HepG2 (cell line): ENCODE measurements at regions not wholly inside any gene's neighbourhood (a gene's known extent, or its start where the extent isn't known, plus 50 kb on each side); places are given as distances from the start of the nearest gene placed in this dataset.

Experiments
- ATAC-seq: fragments of 200-7000 bp; cut with Tn5 transposase; 3 replicates; pipeline ENCODE4 v1.9.1; 2020; ENCODE audit warnings: mild to moderate bottlenecking, moderate library complexity
- BruUV-seq: library from RNA; stranded (reverse); fragments of 400-500 nt; replicated peaks from 2 replicates; lab custom pipeline; 2021; lab: Mats Ljungman, UMichigan
- CTCF ChIA-PET: fragments of 300-600 bp; formaldehyde crosslinking; extraction: SDS; loops from one replicate; lab custom pipeline; 2021; ENCODE audit warnings: low total read pairs, inconsistent platforms, low intra/inter-chr PET ratio; lab: Yijun Ruan, JAX
- POLR2A ChIA-PET: fragments of 350-600 bp; sonication (Branson Sonifier 250); formaldehyde crosslinking; loops from one replicate; lab custom pipeline; 2020; ENCODE audit warnings: antibody characterized with exemption, inconsistent platforms; lab: Yijun Ruan, JAX
- DNase-seq: peaks from one replicate; pipeline ENCODE4 v3.0.0-alpha.2; 2015; ENCODE audit warnings: low spot score
- FAIRE-seq: peaks from 3 replicates; lab custom pipeline; 2011; peaks lifted over from hg19 to GRCh38; lab: Jason Lieb, UNC
- H2AFZ ChIP-seq: one replicate; pipeline ENCODE4 v1.6.1; 2011; ENCODE audit warnings: low read length, inconsistent platforms
- H3K27ac ChIP-seq: fragments of 300-600 bp; 3 replicates; pipeline ENCODE4 v1.8.0; 2011; ENCODE audit warnings: mixed run types, mild to moderate bottlenecking, mixed read lengths, low read length, inconsistent platforms; ENCODE audit not compliant: insufficient read depth; ENCODE audit errors: extremely low read length
- H3K27me3 ChIP-seq, 2 experiments: fragments of 200-600 bp in 1 of 2; 2 replicates in 1 of 2; 3 replicates in 1 of 2; pipeline versions ENCODE4 v1.6.0 to v1.8.0; 2011; ENCODE audit warnings: low read length in 2 of 2, mild to moderate bottlenecking in 2 of 2, moderate library complexity in 2 of 2, inconsistent platforms in 1 of 2; ENCODE audit not compliant: insufficient read depth in 2 of 2, control insufficient read depth in 1 of 2
- H3K36me3 ChIP-seq, 2 experiments: fragments of 200-600 bp in 1 of 2; replicated peaks in 1 of 2; 2 replicates in 1 of 2; 3 replicates in 1 of 2; pipeline versions ENCODE4 v1.5.1 to v1.8.0; 2011; ENCODE audit warnings: low read length in 2 of 2, inconsistent platforms in 1 of 2; ENCODE audit not compliant: insufficient read depth in 2 of 2, control insufficient read depth in 1 of 2
- H3K4me1 ChIP-seq: 2 replicates; pipeline ENCODE4 v1.5.1; 2012; ENCODE audit warnings: low read length, inconsistent platforms; ENCODE audit not compliant: insufficient read depth
- H3K4me2 ChIP-seq: 2 replicates; pipeline ENCODE4 v1.6.0; 2011; ENCODE audit warnings: low read depth, low read length, inconsistent platforms
- H3K4me3 ChIP-seq, 3 experiments: fragments of 200-600 bp in 1 of 3; sonication (generic), shearing (Covaris generic) in 1 of 3; replicated peaks in 1 of 3; 2 replicates each; pipeline ENCODE4 v1.5.1; 2011 to 2016; ENCODE audit warnings: low read length in 3 of 3, inconsistent platforms in 2 of 3, low read depth in 2 of 3, mild to moderate bottlenecking in 2 of 3, control low read depth in 1 of 3, mixed read lengths in 1 of 3; ENCODE audit not compliant: insufficient read depth in 1 of 3
- H3K79me2 ChIP-seq: one replicate; pipeline ENCODE4 v1.6.1; 2011; ENCODE audit warnings: low read length, inconsistent platforms; ENCODE audit not compliant: insufficient read depth
- H3K9ac ChIP-seq: 2 replicates; pipeline ENCODE4 v1.6.0; 2011; ENCODE audit warnings: mild to moderate bottlenecking, low read depth, low read length, inconsistent platforms; ENCODE audit not compliant: insufficient read depth
- H3K9me3 ChIP-seq: 2 replicates; pipeline ENCODE4 v1.5.1; 2012; ENCODE audit warnings: mild to moderate bottlenecking, low read length
- H4K20me1 ChIP-seq: 2 replicates; pipeline ENCODE4 v1.6.0; 2011; ENCODE audit warnings: inconsistent platforms, mild to moderate bottlenecking, low read length, moderate library complexity; ENCODE audit not compliant: insufficient read depth
- MEIS1 ChIP-seq: sonication (generic); formaldehyde crosslinking; IDR thresholded peaks from 2 replicates; pipeline ENCODE4 v1.9.0; 2021; ENCODE audit warnings: mild to moderate bottlenecking, missing genetic modification reagents, moderate library complexity, borderline replicate concordance
- NFYC ChIP-seq: IDR thresholded peaks from 2 replicates; pipeline ENCODE4 v1.6.1; 2016; ENCODE audit warnings: missing genetic modification reagents, missing compliant biosample characterization
- ZBTB3 ChIP-seq: sonication (generic); formaldehyde crosslinking; IDR thresholded peaks from 2 replicates; pipeline ENCODE4 v1.4.0; 2020; ENCODE audit warnings: low read depth, mild to moderate bottlenecking, moderate library complexity, missing genetic modification reagents, borderline replicate concordance
- ZBTB42 ChIP-seq: sonication (generic); formaldehyde crosslinking; IDR thresholded peaks from 2 replicates; pipeline ENCODE4 v1.5.0; 2020; ENCODE audit warnings: mild to moderate bottlenecking, missing genetic modification reagents
- ZNF614 ChIP-seq: IDR thresholded peaks from 2 replicates; pipeline ENCODE4 v1.6.1; 2018; ENCODE audit warnings: missing biosample characterization, missing genetic modification reagents, inconsistent platforms, borderline replicate concordance
- ZNF761 ChIP-seq: sonication (generic); formaldehyde crosslinking; conservative IDR thresholded peaks from 2 replicates; pipeline ENCODE4 v1.4.0; 2020; ENCODE audit warnings: mild to moderate bottlenecking, missing genetic modification reagents
- ZNF768 ChIP-seq: sonication (generic); formaldehyde crosslinking; IDR thresholded peaks from 2 replicates; pipeline ENCODE4 v1.4.0; 2020; ENCODE audit warnings: missing genetic modification reagents
- ZNF792 ChIP-seq: IDR thresholded peaks from 2 replicates; pipeline ENCODE4 v1.6.1; 2016
- in situ Hi-C: cut with HindIII; loops from 2 replicates; pipeline ENCODE4 v1.10.0; 2017; ENCODE audit warnings: low pct_unique_long_range_greater_than_20kb; ENCODE audit not compliant: extremely low pct_ligation_motif_present
- intact Hi-C: fragments of 100-400 bp; cut with micrococcal nuclease; formaldehyde crosslinking; loops from one replicate; pipeline ENCODE4 v1.10.0; 2022; ENCODE audit not compliant: unreplicated experiment
- TF ChIP-seq, protein P1 (sequence below): sonication (generic); formaldehyde crosslinking; IDR thresholded peaks from 2 replicates; pipeline ENCODE4 v1.4.0; 2020; ENCODE audit warnings: missing genetic modification reagents
- TF ChIP-seq, protein P2 (sequence below): IDR thresholded peaks from 2 replicates; pipeline ENCODE4 v1.6.1; 2016

DNA sequence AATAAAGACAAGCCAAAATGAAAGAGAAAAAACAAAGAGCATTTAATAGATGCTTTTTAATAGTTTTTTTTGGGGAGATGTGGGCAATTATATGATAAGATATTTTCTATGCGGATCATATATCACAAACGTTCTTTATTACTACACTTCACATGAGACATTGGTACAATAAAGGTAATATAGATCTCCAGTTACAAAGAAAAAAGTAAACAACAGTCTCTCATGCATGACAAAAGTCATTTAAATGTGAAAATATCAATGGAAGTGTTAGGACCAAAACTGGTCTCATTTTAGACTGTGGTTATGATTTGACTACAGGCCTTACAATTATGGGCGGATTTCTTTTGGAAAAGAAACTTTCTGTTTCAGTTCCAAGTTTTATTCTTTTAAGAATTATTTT lies 687.0 kb downstream of the ADGRL2 start (continued):
- TF ChIP-seq, protein P1, sequence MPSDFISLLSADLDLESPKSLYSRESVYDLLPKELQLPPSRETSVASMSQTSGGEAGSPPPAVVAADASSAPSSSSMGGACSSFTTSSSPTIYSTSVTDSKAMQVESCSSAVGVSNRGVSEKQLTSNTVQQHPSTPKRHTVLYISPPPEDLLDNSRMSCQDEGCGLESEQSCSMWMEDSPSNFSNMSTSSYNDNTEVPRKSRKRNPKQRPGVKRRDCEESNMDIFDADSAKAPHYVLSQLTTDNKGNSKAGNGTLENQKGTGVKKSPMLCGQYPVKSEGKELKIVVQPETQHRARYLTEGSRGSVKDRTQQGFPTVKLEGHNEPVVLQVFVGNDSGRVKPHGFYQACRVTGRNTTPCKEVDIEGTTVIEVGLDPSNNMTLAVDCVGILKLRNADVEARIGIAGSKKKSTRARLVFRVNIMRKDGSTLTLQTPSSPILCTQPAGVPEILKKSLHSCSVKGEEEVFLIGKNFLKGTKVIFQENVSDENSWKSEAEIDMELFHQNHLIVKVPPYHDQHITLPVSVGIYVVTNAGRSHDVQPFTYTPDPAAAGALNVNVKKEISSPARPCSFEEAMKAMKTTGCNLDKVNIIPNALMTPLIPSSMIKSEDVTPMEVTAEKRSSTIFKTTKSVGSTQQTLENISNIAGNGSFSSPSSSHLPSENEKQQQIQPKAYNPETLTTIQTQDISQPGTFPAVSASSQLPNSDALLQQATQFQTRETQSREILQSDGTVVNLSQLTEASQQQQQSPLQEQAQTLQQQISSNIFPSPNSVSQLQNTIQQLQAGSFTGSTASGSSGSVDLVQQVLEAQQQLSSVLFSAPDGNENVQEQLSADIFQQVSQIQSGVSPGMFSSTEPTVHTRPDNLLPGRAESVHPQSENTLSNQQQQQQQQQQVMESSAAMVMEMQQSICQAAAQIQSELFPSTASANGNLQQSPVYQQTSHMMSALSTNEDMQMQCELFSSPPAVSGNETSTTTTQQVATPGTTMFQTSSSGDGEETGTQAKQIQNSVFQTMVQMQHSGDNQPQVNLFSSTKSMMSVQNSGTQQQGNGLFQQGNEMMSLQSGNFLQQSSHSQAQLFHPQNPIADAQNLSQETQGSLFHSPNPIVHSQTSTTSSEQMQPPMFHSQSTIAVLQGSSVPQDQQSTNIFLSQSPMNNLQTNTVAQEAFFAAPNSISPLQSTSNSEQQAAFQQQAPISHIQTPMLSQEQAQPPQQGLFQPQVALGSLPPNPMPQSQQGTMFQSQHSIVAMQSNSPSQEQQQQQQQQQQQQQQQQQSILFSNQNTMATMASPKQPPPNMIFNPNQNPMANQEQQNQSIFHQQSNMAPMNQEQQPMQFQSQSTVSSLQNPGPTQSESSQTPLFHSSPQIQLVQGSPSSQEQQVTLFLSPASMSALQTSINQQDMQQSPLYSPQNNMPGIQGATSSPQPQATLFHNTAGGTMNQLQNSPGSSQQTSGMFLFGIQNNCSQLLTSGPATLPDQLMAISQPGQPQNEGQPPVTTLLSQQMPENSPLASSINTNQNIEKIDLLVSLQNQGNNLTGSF (CRISPR knock-in tag) = no peak

DNA sequence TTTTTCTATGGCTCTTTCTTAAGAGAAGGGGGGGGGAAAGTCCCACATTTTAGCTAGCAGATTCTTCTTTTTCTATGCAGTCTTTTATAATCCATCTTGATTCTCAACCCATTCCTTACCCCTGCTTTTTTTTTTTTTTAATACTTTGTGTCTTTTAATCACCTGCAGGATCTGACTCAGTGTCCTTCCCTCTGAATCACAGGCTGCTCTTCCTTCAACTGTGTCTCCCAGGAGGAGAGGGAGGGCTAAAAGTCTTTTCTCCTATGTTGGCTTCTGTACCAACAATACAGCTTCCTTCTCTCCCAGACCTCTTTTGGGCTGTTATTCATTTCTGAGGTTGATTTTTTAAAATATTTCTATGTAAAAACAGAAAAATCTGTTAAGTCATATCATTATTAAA lies 686.2 kb downstream of the ADGRL2 start:
- H3K9me3 ChIP-seq = peaks cover 81% of the 10 kb centered on the region
- CTCF ChIA-PET = no interaction called here
- DNase-seq = no peak
- no peak overlapping the region for H3K9ac ChIP-seq
- no peaks in the 10 kb centered on the region for H3K79me2 ChIP-seq
- H3K27me3 ChIP-seq = no peaks in the 10 kb centered on the region
- H3K4me2 ChIP-seq = no peak overlapping the region
- POLR2A ChIA-PET = no interaction called here
- ATAC-seq = no peak
- no peak for FAIRE-seq
- intact Hi-C loops = no loop called here
- no peak overlapping the region for H2AFZ ChIP-seq
- H3K4me3 ChIP-seq = no peak overlapping the region
- BruUV-seq = no TSS peak
- TF ChIP-seq ZBTB3 (CRISPR knock-in tag) (no peak), ZBTB42 (CRISPR knock-in tag) (no peak), ZNF761 (CRISPR knock-in tag) (no peak), ZNF614 (no peak), MEIS1 (CRISPR knock-in tag) (no peak), ZNF768 (CRISPR knock-in tag) (no peak), NFYC (CRISPR knock-in tag) (no peak), ZNF792 (CRISPR knock-in tag) (no peak)
- TF ChIP-seq, protein P2, sequence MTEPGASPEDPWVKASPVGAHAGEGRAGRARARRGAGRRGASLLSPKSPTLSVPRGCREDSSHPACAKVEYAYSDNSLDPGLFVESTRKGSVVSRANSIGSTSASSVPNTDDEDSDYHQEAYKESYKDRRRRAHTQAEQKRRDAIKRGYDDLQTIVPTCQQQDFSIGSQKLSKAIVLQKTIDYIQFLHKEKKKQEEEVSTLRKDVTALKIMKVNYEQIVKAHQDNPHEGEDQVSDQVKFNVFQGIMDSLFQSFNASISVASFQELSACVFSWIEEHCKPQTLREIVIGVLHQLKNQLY (CRISPR knock-in tag) = no peak
- TF ChIP-seq, all 625 proteins: peak for 0
- no peak overlapping the region for H3K27ac ChIP-seq
- no peaks in the 10 kb centered on the region for H3K4me1 ChIP-seq
- no peaks in the 10 kb centered on the region for H4K20me1 ChIP-seq
- no peaks in the 10 kb centered on the region for H3K36me3 ChIP-seq
- in situ Hi-C loops = no loop called here
